ENCODE measurements at regions not wholly inside any gene's neighbourhood (a gene's known extent, or its start where the extent isn't known, plus 50 kb on each side); places are given as distances from the start of the nearest gene placed in this dataset.
A peak's percentile ranks its signal among the peaks of the same experiment; 100 is the strongest.

DNA sequence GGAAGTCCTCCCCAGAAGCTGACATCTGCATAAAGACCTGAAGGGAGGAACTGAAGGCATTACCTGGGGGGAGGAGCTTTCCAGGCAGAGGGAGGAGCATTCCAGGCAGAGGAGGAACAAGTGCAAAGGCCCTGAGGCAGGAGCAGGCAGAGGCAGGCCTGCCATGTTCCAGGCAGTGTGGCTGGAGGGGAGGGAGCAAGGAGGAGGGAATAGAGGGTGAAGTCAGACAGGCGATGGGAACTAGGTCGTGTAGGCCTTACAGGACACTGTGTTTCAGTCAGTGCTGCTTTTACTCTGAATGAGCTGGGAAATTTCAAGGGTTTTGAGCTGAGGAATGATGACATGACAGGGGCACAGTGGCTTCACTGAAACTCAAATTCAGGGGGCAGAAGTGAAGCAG, 292.7 kb downstream of the BCOR start:
- no peak for DNase-seq (ENCODE audit: low read depth)

DNA sequence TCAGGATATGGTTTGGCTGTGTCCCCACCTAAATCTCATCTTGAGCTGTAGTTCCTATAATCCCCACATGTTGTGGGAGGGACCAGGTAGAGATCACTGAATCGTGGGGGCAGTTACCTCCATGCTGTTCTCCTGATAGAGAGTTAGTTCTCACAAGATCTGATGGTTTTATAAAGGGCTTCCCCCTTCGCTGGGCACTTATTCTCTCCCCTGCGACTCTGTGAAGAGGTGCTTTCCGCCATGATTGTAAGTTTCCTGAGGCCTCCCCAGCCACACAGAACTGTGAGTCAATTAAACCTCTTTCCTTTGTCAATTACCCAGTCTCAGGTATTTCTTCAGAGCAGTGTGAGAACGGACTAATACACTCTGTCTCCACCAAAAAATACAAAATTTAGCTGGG, 291.9 kb downstream of the BCOR start:
- no peak for DNase-seq (ENCODE audit: low read depth)

DNA sequence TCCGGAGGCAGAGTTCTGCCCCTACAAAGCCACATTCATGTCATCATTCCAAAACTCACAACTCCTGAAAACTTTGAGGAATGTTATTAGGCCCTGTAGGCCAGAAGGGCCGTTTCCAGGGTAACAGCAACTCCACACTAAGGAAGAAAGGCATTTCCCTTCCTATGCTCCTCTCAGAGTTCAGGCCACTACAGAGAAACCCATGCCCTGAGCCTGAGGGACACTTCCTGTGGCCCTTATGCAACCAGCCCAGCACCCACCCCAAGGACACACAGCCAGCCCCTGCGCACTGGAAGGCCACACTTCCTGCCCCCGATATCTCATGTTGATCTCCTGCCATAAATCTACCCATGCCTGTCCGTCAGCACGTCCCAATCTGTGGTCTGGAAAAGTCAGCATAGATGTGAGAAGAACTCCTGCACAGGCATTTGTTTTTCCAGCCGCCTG, 289.3 kb downstream of the BCOR start:
- DNase-seq (ENCODE audit: low read depth): peak; percentile 66

DNA sequence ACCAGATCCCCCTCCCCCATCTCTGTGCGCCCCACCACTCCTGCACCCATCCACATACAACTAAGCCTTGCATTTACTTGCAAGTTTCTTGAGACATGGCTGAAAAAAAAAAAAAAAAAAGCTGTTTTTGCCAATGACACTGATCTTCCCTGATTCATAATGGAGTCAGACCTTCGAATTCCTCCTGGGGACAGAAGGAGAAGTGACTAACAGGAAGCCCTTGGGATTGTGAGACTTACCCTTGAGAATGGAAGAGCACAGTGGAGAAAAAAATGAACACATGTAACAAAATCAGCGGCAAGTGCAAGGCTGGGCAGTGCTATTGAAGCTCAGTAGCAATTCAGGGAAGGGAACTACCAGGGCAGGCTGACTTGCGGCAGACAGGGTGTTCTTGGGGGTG, 288.4 kb downstream of the BCOR start:
- peak; percentile 48 for DNase-seq (ENCODE audit: low read depth)

DNA sequence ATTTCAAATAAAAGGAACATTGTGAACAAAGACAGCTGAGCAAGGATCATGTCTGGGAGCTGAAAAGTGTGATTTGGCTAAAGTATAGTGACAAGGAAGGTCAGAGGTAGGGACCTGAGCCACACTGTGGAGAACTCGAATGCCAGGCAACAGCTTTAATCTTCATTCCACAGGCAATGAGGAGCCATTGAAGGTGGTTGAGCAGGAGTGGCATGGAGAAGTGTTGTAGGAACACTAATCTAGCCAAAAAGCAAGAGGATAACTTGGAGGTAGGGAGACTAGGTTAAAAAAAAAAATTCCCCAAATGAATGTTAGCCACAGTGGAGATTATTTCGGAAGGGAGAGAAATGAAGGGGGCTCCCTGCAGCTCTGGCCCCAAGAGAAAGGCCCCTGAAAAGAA, 286.9 kb downstream of the BCOR start:
- DNase-seq (ENCODE audit: low read depth): no peak

DNA sequence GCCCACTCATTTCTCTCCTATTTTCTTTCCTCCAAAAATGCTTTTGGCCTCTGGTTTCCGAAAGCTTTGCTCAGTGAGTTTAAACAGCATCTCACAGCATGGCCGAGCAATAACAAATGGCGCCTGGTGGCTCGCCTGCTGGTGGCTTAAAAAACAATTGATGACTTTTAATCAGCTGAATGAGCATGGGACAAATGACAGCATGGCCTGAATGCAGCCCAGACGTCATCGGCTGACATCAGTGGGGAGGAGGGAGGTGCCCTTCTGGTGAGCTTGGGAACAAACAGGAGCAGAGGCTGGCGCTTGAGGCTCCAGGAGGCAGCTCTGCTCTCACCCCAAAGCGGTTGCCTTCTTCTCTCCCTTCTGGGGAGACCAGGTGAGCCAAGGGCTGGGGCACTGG, 286.4 kb downstream of the BCOR start:
- no peak for DNase-seq (ENCODE audit: low read depth)

DNA sequence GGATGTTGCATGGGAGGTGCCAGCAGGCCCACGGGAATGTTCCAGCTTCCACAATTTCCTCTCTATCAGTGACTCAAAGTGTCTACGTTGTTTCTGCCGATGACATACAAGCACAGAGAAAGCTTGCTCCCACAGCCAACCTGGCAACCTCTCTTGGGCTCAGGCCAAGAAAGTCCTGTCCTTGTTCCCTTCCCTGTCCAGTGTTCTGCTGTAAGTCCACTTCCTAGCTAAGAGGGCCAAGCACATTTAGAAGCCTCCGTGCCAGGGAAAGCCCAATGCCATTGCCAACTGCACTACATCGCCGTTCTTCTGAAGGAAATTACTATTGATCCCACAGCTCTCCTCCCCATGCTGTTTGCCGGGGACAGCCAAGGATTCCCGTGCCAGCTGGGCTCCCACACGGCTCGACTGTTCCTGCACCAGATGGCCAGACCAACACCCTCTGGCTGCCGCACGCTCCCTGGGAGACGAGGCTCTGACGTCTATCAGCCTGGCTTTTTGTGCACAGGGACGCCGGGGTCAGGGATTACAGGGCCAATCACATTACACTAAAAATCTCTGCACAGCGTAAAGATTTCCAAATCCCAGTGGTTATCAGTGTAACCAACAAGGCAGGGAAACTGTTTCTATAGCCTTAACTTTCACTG, 284.0 kb downstream of the BCOR start:
- DNase-seq (ENCODE audit: low read depth): peak; percentile 41

DNA sequence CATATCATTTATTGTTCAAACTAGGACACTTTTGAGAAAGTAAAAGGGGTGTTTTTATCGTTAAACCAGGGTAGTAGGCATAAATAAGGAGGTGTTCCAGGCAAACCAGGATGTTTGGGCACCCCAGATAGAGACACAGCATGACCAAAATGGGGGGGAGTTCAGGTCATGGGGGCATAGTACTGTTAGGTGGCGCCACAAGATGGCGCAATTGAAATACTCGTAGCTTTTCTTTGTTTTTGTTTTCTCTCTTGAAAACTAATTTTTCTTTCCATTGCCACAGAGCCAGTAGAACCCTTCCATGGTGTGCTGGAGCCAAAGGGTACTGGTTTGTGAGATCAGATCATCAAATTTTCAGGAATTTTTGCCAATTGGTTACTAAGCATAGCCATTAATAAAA, 283.4 kb downstream of the BCOR start:
- DNase-seq (ENCODE audit: low read depth): peak; percentile 17

DNA sequence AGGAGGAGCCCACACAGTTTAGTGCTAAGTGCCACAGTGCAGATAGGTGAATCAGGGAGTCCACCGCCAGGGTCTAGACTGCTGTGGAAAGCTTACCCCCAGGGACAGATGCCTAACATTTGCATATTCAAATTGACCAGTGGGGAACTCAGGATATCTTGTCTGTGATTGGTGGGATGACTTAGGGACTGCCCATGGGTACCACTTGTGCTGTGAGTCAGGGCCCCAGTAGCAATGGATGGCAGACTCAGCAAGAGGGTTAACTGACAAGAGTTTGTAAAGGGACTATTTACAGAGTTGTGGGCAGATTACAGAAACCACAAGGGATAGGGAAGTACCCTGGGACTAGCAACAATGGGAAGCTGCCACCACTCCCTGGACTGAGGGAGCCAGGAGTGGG, 282.1 kb downstream of the BCOR start:
- DNase-seq (ENCODE audit: low read depth): no peak

DNA sequence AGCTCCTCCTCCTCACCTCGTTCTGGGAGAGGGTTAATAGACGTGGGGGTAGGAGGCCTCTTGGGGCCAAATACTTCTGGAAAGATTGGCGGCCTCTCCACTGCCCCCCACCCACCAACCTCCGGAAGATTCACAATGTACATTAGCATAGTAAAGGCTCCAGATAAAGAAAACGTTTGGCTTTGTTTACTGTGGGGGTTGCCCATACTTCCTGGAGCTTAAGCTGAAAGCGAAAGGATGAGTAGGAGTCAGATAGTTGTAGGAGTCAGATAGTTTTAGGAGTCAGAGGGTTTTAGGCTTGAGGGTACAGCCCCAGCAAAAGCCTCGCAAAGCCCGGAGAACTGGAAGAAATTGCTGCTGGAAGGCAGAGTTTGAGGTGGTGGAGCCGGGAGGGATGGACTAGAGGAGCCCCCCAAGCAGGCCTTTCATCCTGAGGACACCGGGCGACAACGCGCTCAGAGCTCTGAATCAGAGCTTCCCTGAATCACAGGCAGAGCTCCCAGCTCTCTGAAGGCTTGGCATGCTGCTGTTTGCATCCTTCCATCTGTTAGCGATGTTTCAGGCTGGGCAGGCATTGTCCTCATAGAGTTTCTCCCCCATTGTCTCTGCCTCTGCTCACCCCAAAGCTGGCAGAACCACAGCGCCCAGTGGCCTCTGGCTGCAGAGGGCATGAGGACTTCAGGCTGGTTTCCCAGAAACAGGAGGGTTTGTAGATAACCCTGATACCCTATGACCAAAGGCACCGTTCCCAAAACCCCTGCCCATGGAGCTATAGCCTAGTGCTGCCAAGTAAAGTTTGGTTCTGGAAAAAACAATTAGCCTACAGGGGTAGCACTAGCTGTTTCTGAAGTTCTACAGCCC, 280.7 kb downstream of the BCOR start:
- peak; percentile 38 for DNase-seq (ENCODE audit: low read depth)

DNA sequence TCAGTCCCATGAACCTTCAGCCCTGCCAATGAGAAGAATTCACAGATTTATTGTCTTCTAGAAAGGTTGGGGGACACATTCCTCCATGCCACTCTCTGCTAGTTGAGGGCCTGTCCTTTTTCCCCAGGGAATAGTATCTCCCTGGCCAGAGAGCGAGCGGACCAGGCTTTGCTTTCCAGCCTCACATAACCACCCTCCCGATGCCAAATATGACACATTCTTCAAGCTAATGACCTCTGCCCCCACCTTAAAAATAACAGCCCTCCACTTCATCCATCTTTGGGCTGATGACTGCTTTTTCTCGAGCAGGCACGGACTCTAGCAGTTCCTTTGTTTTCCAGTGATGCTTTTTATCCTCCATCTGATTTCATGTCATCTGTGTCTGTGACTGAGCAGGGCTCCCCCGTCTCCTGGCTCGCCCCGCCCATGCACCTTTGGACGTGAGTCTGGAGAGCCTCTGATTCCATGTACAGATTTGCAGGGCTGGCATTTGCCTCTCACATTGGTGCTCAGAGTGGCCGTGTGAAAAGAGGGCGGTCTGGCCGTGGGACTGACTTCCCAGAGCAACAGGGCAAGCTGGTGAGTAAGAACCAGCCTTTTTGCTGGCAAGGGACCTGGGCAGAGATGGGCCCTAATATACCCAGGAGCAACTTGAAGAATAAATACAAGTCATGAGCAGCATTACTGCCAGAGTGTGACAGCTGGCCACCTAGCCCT, 279.8 kb downstream of the BCOR start:
- no peak for DNase-seq (ENCODE audit: low read depth)

DNA sequence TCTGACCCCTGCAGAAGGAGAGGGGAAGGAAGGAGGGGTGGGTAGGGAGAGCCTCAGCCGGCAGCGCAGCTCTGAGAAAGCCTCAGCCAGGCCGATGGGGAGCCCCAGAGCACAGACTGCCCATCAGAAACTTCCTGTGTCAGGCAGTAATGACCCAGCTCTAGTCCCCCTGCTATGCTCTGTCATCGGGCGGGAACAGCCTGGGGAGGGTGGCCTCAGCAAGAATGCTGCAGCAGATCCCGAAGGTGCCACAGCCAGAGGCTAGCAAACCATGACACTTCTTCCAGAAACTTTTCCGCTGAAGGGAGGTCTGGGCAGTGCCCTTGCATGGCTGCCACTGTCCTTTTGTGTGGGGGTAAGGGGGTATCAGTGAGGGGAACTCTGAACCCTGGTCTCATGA, 279.0 kb downstream of the BCOR start:
- DNase-seq (ENCODE audit: low read depth): no peak

DNA sequence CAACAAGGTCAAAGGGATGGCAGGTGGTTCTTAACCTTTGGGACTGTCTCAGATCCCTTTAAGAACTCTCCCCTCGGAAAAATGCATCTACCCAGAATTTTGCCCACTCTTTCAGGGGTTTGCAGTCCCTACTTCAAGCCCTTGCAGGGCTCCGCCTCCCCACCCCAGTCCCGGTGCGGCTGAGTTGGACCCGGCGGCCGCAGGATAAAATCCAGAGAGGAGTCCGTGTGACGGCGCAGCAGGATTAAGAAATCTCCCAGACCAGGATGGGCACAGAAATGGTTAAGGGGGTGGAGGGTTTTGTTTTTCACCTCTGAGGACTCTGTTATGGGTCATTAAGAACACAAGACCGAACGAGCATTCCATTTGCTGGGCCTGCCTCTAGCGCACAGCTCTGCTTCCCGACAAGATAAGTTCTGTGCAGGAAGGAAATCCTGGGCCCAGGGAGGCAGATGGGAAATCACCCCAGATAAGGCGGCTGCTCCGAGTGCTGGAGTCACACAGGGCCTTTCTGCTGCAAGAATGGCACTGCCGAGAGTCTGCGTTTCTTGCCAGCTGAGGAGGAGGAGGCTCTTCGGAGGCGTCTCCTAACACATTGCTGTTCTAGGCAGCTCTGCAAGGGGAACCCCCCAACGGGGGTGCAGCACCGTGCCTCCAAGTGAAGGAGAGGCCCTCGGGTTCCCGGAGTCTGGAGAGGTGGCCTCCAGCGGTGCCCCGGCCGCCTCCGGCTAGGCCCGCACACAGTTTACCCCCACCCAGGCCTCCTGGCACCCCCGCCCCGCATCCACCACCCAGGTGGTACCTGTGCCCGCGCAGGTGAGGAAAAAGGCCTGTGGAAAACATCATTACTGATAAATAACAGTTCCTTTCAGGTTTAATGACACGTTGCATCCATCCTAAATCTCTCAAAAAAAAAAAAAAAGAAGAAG, 277.6 kb downstream of the BCOR start:
- DNase-seq (ENCODE audit: low read depth): peak; percentile 15

DNA sequence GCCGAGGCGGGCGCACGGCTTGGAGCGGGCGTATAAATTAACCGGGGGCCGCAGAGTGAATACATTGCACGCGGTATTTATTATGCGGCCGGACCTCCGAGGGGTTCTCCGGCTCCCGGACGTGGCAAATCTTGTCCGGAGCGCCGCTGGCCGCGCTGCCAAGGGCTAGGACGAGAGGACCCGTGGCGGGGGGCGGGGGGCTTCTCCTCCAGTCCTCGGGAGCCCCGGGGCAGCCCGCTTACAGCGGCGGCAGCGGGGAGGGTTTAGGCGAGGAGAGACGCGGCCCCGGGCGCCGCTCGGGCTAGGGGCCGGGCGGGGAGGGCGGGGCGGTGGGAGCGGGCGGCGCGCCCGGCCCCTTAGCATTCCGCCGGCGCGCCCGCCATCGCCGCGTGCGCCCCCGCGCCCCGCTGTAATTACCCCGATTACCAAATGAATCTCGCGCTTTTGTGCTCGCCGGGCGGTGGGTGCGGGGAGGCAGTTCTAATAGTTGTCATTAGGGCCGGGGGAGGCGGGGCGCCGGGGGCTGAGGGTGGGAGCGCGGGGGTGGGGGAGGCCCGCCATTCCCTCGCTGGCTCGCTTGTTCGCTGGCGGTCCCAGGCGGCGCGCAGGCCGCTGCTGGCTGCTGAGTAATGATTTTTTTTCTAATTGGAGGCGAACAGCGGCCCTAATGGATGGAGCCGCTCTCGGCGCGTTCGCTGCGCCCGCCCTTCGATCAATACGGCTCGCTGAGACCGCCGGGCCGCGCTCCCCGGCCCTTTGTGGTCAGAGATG, 276.6 kb downstream of the BCOR start:
- DNase-seq (ENCODE audit: low read depth): peak; percentile 25

DNA sequence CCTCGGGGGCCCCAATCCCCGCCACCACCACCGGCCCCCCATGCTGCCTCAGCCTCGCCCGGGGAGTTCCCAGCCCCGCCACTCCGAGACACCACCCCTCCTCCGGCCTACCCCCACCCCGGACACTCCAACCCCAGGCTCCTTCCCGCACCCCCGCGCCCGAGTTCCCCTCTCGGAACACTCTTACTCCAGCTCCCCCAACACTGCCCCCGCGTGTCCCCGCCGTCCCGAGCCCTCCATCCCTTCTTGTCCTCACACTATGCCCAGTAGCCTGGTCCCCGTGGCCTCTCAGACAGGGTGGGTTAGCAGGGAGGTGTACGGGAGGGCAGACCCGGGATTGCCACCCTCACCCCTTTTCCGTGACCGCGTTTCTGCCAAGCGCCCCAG, 276.1 kb downstream of the BCOR start:
- DNase-seq (ENCODE audit: low read depth): no peak

DNA sequence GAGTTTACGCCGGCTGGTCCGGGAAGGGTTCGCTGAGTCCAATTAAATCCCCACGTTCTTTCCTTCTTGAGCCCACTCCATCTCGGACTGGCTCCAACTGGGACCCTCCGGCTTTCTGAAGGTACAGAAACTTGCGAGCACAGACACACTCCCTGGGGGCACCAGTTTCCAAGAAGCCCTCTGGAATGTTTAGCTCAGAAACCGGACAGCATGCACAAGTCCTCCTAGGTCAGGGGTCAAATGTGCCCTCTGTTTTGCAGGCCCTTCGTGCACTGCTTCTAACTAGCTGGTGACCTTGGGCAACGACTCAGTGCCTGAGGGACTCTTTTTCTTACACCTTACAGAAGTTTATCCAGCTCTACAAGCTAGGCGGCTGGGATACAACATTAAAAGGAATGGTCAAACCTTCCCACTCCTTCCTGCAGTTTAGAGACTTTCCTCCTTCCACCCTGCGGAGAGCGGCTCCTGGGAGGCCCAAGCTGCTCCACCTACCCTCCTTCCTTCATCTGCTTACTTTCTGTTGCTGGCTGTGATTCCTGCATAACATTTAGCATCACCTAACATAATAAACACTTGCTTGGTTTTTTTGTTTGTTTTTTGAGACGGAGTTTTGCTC, 275.5 kb downstream of the BCOR start:
- no peak for DNase-seq (ENCODE audit: low read depth)

DNA sequence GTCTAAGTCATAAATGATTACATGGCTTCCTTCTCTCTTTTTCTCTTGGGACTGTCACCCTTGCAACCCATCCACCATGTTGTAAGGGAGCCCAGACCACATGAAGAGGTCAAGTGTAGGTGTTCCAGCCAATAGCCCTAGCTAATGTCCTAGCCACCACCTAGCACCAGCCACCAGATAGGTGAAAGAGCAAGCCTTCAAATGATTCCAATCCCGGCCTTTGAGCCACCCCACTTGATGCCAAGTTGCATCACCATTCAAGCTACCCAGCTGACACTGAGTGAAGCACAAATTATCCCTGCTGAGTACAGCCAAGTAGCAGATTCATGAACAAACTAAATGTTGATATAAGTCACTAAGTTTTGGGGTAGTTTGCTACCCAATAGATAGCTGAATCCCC, 274.3 kb downstream of the BCOR start:
- DNase-seq (ENCODE audit: low read depth): no peak

DNA sequence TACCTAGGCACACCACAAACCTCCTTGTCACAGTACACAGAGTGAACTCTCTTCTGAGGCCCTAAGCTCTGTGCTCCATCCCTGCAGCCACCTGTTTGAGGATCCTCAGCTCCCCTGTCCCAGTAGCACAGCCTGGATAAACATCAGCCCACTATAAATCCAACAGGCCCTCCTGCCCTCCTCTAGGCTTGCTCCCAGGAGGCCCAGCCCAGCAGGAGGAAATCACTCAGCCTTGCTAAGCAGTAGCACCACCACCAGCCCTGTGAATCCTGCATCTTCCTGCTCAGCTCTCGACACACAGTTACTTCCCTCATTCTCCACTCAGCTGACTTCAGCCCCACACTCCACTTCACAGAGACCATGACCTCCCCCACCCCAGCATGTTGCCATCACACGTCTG, 273.9 kb downstream of the BCOR start:
- DNase-seq (ENCODE audit: low read depth): no peak

DNA sequence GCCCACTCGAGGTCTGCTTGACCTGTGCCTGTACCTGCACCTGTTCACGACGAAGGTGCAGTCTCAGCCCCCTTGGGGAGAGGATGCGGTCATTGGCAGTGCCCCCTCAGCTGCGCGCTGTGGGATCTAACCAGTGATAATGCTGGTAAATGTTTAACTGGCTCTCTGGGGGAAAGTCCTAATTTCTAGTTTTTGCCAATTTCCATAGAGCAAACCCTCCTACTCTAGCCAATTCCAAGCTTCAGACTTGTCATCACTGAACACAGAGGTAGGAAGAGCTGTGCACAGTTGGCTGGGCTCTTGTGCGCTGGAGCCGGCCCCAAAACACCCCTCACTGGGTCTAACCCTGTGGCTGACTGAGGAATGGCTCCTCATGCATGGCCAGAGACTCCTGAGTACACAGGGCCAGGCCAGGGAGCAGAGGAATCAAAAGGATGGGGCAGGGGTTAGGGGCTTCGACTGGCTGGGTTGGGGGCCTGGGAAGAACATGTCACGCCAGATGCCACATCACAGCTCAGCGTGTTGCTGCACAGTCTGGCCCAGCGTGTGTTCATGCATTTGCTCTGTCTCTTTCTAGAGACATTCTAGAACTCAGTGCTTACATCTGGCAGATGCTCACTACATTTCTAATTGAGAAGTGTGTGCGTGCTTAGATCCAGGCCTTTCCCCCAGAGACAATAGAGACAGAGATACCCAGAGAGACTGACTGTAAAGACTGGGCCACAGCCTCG, 270.8 kb downstream of the BCOR start:
- no peak for DNase-seq (ENCODE audit: low read depth)

DNA sequence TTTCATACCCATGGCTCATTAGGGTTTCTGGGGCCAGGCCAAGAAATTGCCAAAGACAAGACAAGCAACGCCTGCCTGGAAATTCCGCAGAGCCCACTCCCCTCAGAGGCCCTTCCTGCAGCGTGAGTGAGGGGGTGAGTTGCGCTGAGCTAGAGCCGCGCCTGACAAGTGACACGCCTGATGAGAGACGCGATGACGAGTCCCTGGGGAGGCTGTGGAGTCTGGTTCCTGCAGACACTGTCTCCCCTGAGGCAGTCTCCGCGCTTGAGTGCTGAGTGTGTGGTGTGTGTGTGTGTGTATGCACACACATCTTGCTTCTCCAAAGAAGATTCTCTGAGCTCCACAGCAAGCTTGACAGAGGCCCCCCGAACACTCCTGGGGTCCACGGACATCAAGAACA, 269.8 kb downstream of the BCOR start:
- DNase-seq (ENCODE audit: low read depth): no peak

Measured in iris pigment epithelial cell (primary cell).